ENCODE measurements at regions not wholly inside any gene's neighbourhood (a gene's known extent, or its start where the extent isn't known, plus 50 kb on each side); places are given as distances from the start of the nearest gene placed in this dataset.

DNA sequence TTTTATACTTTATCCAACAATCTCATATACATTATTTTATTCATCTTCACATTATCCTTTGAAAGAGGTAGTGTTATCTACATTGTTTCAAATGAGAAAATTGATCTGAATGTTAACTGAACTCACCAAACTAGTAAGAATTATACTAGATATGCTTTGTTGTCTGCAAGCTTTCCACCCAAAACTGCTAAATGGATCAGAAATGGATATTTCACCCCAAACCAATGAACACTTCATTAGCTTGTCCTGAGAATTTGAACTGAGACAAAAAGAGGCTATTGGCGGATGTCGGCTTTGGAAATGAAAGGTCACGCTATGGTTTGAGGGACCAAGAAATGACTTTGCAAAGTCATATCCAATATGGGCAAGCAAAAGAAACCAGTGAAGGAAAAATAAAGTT, 201.9 kb upstream of the TRPM3 start:
- Histone ChIP-seq H3K9me2 (replicated peaks; ENCODE audit: control insufficient read depth, low read length) (no peaks in the 10 kb centered on the region), H3K36me3 (ENCODE audit: control insufficient read depth, low read length) (no peaks in the 10 kb centered on the region), H3K4me2 (ENCODE audit: low read length) (no peak overlapping the region), H3K4me1 (ENCODE audit: control insufficient read depth, low read length) (no peaks in the 10 kb centered on the region), H3K4me3 (ENCODE audit: low read length) (no peak overlapping the region), H3K79me2 (ENCODE audit: control insufficient read depth, low read length) (no peaks in the 10 kb centered on the region), H3K27ac (ENCODE audit: low read depth, low read length) (no peak overlapping the region), H3F3A (ENCODE audit: control insufficient read depth, insufficient read depth) (no peaks in the 10 kb centered on the region), H3K9me3 (ENCODE audit: control insufficient read depth, insufficient read depth, low read length) (no peaks in the 10 kb centered on the region), H4K20me1 (ENCODE audit: control insufficient read depth, insufficient read depth, low read depth, low read length) (no peaks in the 10 kb centered on the region), H3K27me3 (ENCODE audit: control insufficient read depth, low read length) (no peaks in the 10 kb centered on the region)
- TF ChIP-seq, protein P1, sequence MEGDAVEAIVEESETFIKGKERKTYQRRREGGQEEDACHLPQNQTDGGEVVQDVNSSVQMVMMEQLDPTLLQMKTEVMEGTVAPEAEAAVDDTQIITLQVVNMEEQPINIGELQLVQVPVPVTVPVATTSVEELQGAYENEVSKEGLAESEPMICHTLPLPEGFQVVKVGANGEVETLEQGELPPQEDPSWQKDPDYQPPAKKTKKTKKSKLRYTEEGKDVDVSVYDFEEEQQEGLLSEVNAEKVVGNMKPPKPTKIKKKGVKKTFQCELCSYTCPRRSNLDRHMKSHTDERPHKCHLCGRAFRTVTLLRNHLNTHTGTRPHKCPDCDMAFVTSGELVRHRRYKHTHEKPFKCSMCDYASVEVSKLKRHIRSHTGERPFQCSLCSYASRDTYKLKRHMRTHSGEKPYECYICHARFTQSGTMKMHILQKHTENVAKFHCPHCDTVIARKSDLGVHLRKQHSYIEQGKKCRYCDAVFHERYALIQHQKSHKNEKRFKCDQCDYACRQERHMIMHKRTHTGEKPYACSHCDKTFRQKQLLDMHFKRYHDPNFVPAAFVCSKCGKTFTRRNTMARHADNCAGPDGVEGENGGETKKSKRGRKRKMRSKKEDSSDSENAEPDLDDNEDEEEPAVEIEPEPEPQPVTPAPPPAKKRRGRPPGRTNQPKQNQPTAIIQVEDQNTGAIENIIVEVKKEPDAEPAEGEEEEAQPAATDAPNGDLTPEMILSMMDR (IDR thresholded peaks at IDR 0.05; ENCODE audit: low read depth, low read length, poor library complexity, severe bottlenecking): no peak
- TF ChIP-seq EZH2phosphoT487 (IDR thresholded peaks at IDR 0.05; ENCODE audit: borderline replicate concordance, low read length): no peak

DNA sequence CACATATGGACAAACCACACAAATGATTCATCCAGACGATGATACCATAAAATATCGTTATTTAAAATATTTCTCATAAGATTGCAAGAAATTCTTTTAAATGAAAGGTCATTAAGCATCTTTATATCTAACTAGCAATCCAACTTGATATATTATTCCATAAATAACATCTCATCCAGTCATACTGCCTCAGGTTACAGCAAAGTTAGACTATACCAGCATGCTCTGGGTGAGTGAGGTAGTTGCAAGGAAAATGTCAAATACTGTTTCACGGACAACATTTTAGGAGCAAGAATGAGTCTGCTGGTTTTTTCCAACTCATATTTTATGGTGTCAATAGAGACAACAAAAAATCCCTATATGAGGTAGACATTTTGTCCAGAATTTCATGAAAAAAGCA, 200.9 kb upstream of the TRPM3 start:
- Histone ChIP-seq H4K20me1 (ENCODE audit: control insufficient read depth, insufficient read depth, low read depth, low read length) (no peaks in the 10 kb centered on the region), H3K9me3 (ENCODE audit: control insufficient read depth, insufficient read depth, low read length) (no peaks in the 10 kb centered on the region), H3K27ac (ENCODE audit: low read depth, low read length) (no peak overlapping the region), H3K79me2 (ENCODE audit: control insufficient read depth, low read length) (no peaks in the 10 kb centered on the region), H3K27me3 (ENCODE audit: control insufficient read depth, low read length) (no peaks in the 10 kb centered on the region), H3K9me2 (replicated peaks; ENCODE audit: control insufficient read depth, low read length) (no peaks in the 10 kb centered on the region), H3K4me2 (ENCODE audit: low read length) (no peak overlapping the region), H3K4me1 (ENCODE audit: control insufficient read depth, low read length) (no peaks in the 10 kb centered on the region), H3K36me3 (ENCODE audit: control insufficient read depth, low read length) (no peaks in the 10 kb centered on the region), H3F3A (ENCODE audit: control insufficient read depth, insufficient read depth) (no peaks in the 10 kb centered on the region), H3K4me3 (ENCODE audit: low read length) (no peak overlapping the region)
- TF ChIP-seq EZH2phosphoT487 (IDR thresholded peaks at IDR 0.05; ENCODE audit: borderline replicate concordance, low read length): no peak
- TF ChIP-seq, protein P1 (IDR thresholded peaks at IDR 0.05; ENCODE audit: low read depth, low read length, poor library complexity, severe bottlenecking): no peak

DNA sequence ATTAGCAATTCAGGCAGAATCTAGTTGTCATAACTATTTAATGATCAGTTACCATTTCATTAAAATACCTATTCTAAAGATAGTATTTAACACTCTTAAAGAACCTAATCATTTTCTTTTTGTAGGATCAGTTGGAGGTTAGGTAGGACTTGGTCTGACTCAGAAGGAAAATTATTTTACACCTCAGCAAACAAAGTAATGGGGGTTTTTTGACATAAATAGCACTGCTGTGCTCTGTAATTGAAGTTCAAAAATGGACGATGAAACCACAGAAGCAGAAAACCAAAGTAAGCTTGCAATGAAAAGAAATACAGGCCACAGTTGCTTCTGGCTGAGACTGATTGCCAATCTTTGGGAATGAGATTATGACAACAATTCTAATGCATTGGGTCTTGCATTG, 187.0 kb upstream of the TRPM3 start:
- no peaks in the 10 kb centered on the region for H4K20me1 ChIP-seq (ENCODE audit: control insufficient read depth, insufficient read depth, low read depth, low read length)
- TF ChIP-seq EZH2phosphoT487 (IDR thresholded peaks at IDR 0.05; ENCODE audit: borderline replicate concordance, low read length): no peak
- TF ChIP-seq, protein P1 (IDR thresholded peaks at IDR 0.05; ENCODE audit: low read depth, low read length, poor library complexity, severe bottlenecking): no peak
- H3K4me1 ChIP-seq (ENCODE audit: control insufficient read depth, low read length): no peaks in the 10 kb centered on the region
- no peaks in the 10 kb centered on the region for H3F3A ChIP-seq (ENCODE audit: control insufficient read depth, insufficient read depth)
- H3K27ac ChIP-seq (ENCODE audit: low read depth, low read length): no peak overlapping the region
- H3K79me2 ChIP-seq (ENCODE audit: control insufficient read depth, low read length): no peaks in the 10 kb centered on the region
- no peak overlapping the region for H3K4me2 ChIP-seq (ENCODE audit: low read length)
- no peaks in the 10 kb centered on the region for H3K9me3 ChIP-seq (ENCODE audit: control insufficient read depth, insufficient read depth, low read length)
- H3K27me3 ChIP-seq (ENCODE audit: control insufficient read depth, low read length): peaks cover 2% of the 10 kb centered on the region; the same call in 1 of the 2 replicates
- H3K36me3 ChIP-seq (ENCODE audit: control insufficient read depth, low read length): no peaks in the 10 kb centered on the region
- no peak overlapping the region for H3K4me3 ChIP-seq (ENCODE audit: low read length)
- H3K9me2 ChIP-seq (replicated peaks; ENCODE audit: control insufficient read depth, low read length): no peaks in the 10 kb centered on the region

DNA sequence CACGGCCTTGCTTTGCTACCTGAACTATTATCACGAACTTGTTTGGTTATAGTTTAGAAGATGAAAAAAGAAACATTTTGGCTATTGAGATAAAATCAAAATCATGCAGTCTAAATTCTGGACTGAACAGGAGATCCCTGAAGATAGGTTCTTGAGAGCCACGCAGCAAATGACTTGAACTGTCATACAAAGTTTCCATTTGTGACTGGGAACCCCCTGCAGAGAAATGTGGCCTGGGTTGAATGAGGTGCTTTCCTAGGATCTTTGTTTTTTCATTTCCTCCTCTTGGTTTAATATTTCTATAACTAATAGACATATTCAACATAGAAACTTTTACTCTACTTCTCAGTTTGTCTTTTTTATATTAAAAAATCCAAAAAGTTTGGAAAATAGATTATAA, 184.7 kb upstream of the TRPM3 start:
- no peaks in the 10 kb centered on the region for H3K9me2 ChIP-seq (replicated peaks; ENCODE audit: control insufficient read depth, low read length)
- H3K27ac ChIP-seq (ENCODE audit: low read depth, low read length): no peak overlapping the region
- peaks cover 2% of the 10 kb centered on the region; the same call in 1 of the 2 replicates for H3K27me3 ChIP-seq (ENCODE audit: control insufficient read depth, low read length)
- H3K9me3 ChIP-seq (ENCODE audit: control insufficient read depth, insufficient read depth, low read length): no peaks in the 10 kb centered on the region
- no peaks in the 10 kb centered on the region for H4K20me1 ChIP-seq (ENCODE audit: control insufficient read depth, insufficient read depth, low read depth, low read length)
- H3K4me2 ChIP-seq (ENCODE audit: low read length): no peak overlapping the region
- H3K4me3 ChIP-seq (ENCODE audit: low read length): no peak overlapping the region
- no peaks in the 10 kb centered on the region for H3K36me3 ChIP-seq (ENCODE audit: control insufficient read depth, low read length)
- H3K79me2 ChIP-seq (ENCODE audit: control insufficient read depth, low read length): no peaks in the 10 kb centered on the region
- no peaks in the 10 kb centered on the region for H3K4me1 ChIP-seq (ENCODE audit: control insufficient read depth, low read length)
- TF ChIP-seq, protein P1 (IDR thresholded peaks at IDR 0.05; ENCODE audit: low read depth, low read length, poor library complexity, severe bottlenecking): no peak
- no peak for TF ChIP-seq EZH2phosphoT487 (IDR thresholded peaks at IDR 0.05; ENCODE audit: borderline replicate concordance, low read length)
- no peaks in the 10 kb centered on the region for H3F3A ChIP-seq (ENCODE audit: control insufficient read depth, insufficient read depth)
